Effector memory CD8-positive, alpha-beta T cell (primary cell): ENCODE measurements at regions not wholly inside any gene's neighbourhood (a gene's known extent, or its start where the extent isn't known, plus 50 kb on each side); places are given as distances from the start of the nearest gene placed in this dataset.
"Not testable (repeated sequence)": the region's sequence is repeated elsewhere in the genome, so short reads cannot be mapped to it uniquely, and the experiment has no call there.

ENCODE experiments used
- ATAC-seq: fragments of 150-1000 bp; cut with Tn5 transposase; replicated peaks from 2 replicates; pipeline ENCODE4 v1.10.0; 2021; ENCODE audit warnings: mild to moderate bottlenecking, moderate library complexity
- DNase-seq, 3 experiments: peaks; one replicate each; pipeline ENCODE4 v3.0.0; 2021
- H3K27ac Mint-ChIP-seq, 2 donors: one replicate each; pipeline ENCODE4 v1.8.0; 2022; ENCODE audit warnings: mild to moderate bottlenecking in 2 of 2, mixed read lengths in 2 of 2, moderate library complexity in 2 of 2
- H3K27me3 Mint-ChIP-seq, 2 donors: one replicate each; pipeline ENCODE4 v1.8.0; 2022; ENCODE audit warnings: mixed read lengths in 2 of 2
- H3K36me3 Mint-ChIP-seq: one replicate; pipeline ENCODE4 v1.8.0; 2022; ENCODE audit warnings: mild to moderate bottlenecking, moderate library complexity, mixed read lengths; ENCODE audit not compliant: insufficient read depth
- H3K4me1 Mint-ChIP-seq, 2 donors: one replicate each; pipeline ENCODE4 v1.8.0; 2022; ENCODE audit warnings: low read depth in 2 of 2, mixed read lengths in 2 of 2
- H3K4me3 Mint-ChIP-seq, 2 donors: one replicate each; pipeline ENCODE4 v1.8.0; 2022; ENCODE audit warnings: mild to moderate bottlenecking in 2 of 2, mixed read lengths in 2 of 2, moderate library complexity in 2 of 2
- H3K9me3 Mint-ChIP-seq, 2 donors: one replicate each; pipeline ENCODE4 v1.8.0; 2022; ENCODE audit warnings: mixed read lengths in 2 of 2

- H3K27ac Mint-ChIP-seq, H3K4me3 Mint-ChIP-seq, H3K4me1 Mint-ChIP-seq, ATAC-seq, H3K36me3 Mint-ChIP-seq, H3K9me3 Mint-ChIP-seq, DNase-seq: not testable (repeated sequence)
- peaks cover 17 to 57% of the 10 kb centered on the region in 2 donors for H3K27me3 Mint-ChIP-seq
These were observed 205.0 kb downstream of the TMEM121 start for GRCh38 chr14:105731221-105731985.

- no peaks in the 10 kb centered on the region for H3K9me3 Mint-ChIP-seq
- no peaks in the 10 kb centered on the region for H3K4me1 Mint-ChIP-seq
- peaks cover 17 to 66% of the 10 kb centered on the region in 2 donors for H3K27me3 Mint-ChIP-seq
- peaks cover 2% of the 10 kb centered on the region for H3K36me3 Mint-ChIP-seq
- H3K4me3 Mint-ChIP-seq = no peak overlapping the region
- ATAC-seq (no peak), DNase-seq (no peak)
- no peak overlapping the region for H3K27ac Mint-ChIP-seq
These were observed 207.0 kb downstream of the TMEM121 start for GRCh38 chr14:105733081-105734065.

- H3K36me3 Mint-ChIP-seq, H3K27ac Mint-ChIP-seq: not testable (repeated sequence)
- peaks cover 11 to 63% of the 10 kb centered on the region in 2 donors for H3K27me3 Mint-ChIP-seq
These were observed 207.9 kb downstream of the TMEM121 start for GRCh38 chr14:105734241-105734640.

GRCh38 chr14:105736331-105736730 lies 209.9 kb downstream of the TMEM121 start:
- peaks cover under 1 to 42% of the 10 kb centered on the region in 2 donors for H3K27me3 Mint-ChIP-seq
- H3K36me3 Mint-ChIP-seq, DNase-seq, H3K4me1 Mint-ChIP-seq, H3K9me3 Mint-ChIP-seq, ATAC-seq, H3K4me3 Mint-ChIP-seq, H3K27ac Mint-ChIP-seq: not testable (repeated sequence)

More at GRCh38 chr14:105734241-105734640, 207.9 kb downstream of the TMEM121 start:
- DNase-seq, H3K4me1 Mint-ChIP-seq, H3K4me3 Mint-ChIP-seq, ATAC-seq, H3K9me3 Mint-ChIP-seq: not testable (repeated sequence)

- H3K4me3 Mint-ChIP-seq = no peak overlapping the region
- no peak overlapping the region for H3K27ac Mint-ChIP-seq
- ATAC-seq = no peak
- H3K36me3 Mint-ChIP-seq = peaks cover 2% of the 10 kb centered on the region
- peaks cover 0 to 29% of the 10 kb centered on the region in 2 donors for H3K27me3 Mint-ChIP-seq
- H3K9me3 Mint-ChIP-seq = no peaks in the 10 kb centered on the region
- no peak for DNase-seq
- H3K4me1 Mint-ChIP-seq = no peaks in the 10 kb centered on the region
These were observed 211.3 kb downstream of the TMEM121 start for GRCh38 chr14:105737504-105738246.

- H3K4me3 Mint-ChIP-seq = no peak overlapping the region
- peaks cover 0 to 19% of the 10 kb centered on the region in 2 donors for H3K27me3 Mint-ChIP-seq
- DNase-seq (no peak), ATAC-seq (no peak)
- H3K27ac Mint-ChIP-seq = no peak overlapping the region
- peaks cover 2% of the 10 kb centered on the region for H3K36me3 Mint-ChIP-seq
- no peaks in the 10 kb centered on the region for H3K4me1 Mint-ChIP-seq
- no peaks in the 10 kb centered on the region for H3K9me3 Mint-ChIP-seq
These were observed 212.3 kb downstream of the TMEM121 start for GRCh38 chr14:105738638-105739037.

GRCh38 chr14:105739331-105740102 lies 213.1 kb downstream of the TMEM121 start:
- no peaks in the 10 kb centered on the region for H3K4me1 Mint-ChIP-seq
- peaks cover 2% of the 10 kb centered on the region for H3K36me3 Mint-ChIP-seq
- H3K27ac Mint-ChIP-seq = no peak overlapping the region
- H3K27me3 Mint-ChIP-seq = peaks cover 0 to 14% of the 10 kb centered on the region in 2 donors
- DNase-seq (no peak), ATAC-seq (no peak)
- H3K9me3 Mint-ChIP-seq = no peaks in the 10 kb centered on the region
- H3K4me3 Mint-ChIP-seq = no peak overlapping the region

- H3K4me3 Mint-ChIP-seq, H3K36me3 Mint-ChIP-seq: not testable (repeated sequence)
These were observed 213.9 kb downstream of the TMEM121 start for GRCh38 chr14:105740272-105740671.

GRCh38 chr14:105740961-105741360 lies 214.6 kb downstream of the TMEM121 start:
- H3K9me3 Mint-ChIP-seq, ATAC-seq, H3K36me3 Mint-ChIP-seq, H3K4me1 Mint-ChIP-seq, H3K4me3 Mint-ChIP-seq, H3K27ac Mint-ChIP-seq, DNase-seq: not testable (repeated sequence)
- H3K27me3 Mint-ChIP-seq = peaks cover 0 to 20% of the 10 kb centered on the region in 2 donors

More at GRCh38 chr14:105740272-105740671, 213.9 kb downstream of the TMEM121 start:
- ATAC-seq, H3K9me3 Mint-ChIP-seq, H3K4me1 Mint-ChIP-seq, DNase-seq, H3K27ac Mint-ChIP-seq: not testable (repeated sequence)
- H3K27me3 Mint-ChIP-seq = peaks cover 0 to 14% of the 10 kb centered on the region in 2 donors

- not testable (repeated sequence) for DNase-seq, H3K27ac Mint-ChIP-seq, ATAC-seq, H3K4me1 Mint-ChIP-seq, H3K4me3 Mint-ChIP-seq, H3K36me3 Mint-ChIP-seq, H3K9me3 Mint-ChIP-seq
- H3K27me3 Mint-ChIP-seq = peaks cover 9 to 30% of the 10 kb centered on the region in 2 donors
These were observed 215.5 kb downstream of the TMEM121 start for GRCh38 chr14:105741707-105742530.

- Mint-ChIP-seq H3K4me3 (no peak overlapping the region), H3K36me3 (peaks cover 2% of the 10 kb centered on the region), H3K27ac (no peak overlapping the region), H3K9me3 (no peaks in the 10 kb centered on the region), H3K27me3 (peaks cover 15 to 36% of the 10 kb centered on the region in 2 donors), H3K4me1 (no peaks in the 10 kb centered on the region)
- ATAC-seq (no peak), DNase-seq (no peak)
These were observed 216.1 kb downstream of the TMEM121 start for GRCh38 chr14:105742531-105742848.
